ENCODE measurements at regions not wholly inside any gene's neighbourhood (a gene's known extent, or its start where the extent isn't known, plus 50 kb on each side); places are given as distances from the start of the nearest gene placed in this dataset.
"Not testable (repeated sequence)": the region's sequence is repeated elsewhere in the genome, so short reads cannot be mapped to it uniquely, and the experiment has no call there.

GRCh38 chr4:96342790-96343455 lies 503.0 kb downstream of the PDHA2 start:
- no peak for DNase-seq

GRCh38 chr4:96343836-96344235 lies 503.9 kb downstream of the PDHA2 start:
- DNase-seq = no peak

- DNase-seq = no peak
Observed at GRCh38 chr4:96347582-96347981, 507.7 kb downstream of the PDHA2 start.

GRCh38 chr4:96352051-96352517 lies 512.2 kb downstream of the PDHA2 start:
- DNase-seq = no peak

- DNase-seq = no peak
Observed at GRCh38 chr4:96354036-96354712, 514.3 kb downstream of the PDHA2 start.

- no peak for DNase-seq
Observed at GRCh38 chr4:96355414-96355813, 515.5 kb downstream of the PDHA2 start.

GRCh38 chr4:96356591-96357370 lies 516.9 kb downstream of the PDHA2 start:
- peak; percentile 37 for DNase-seq

GRCh38 chr4:96366632-96367031 lies 526.7 kb downstream of the PDHA2 start:
- DNase-seq = no peak

- no peak for DNase-seq
Observed at GRCh38 chr4:96375367-96375766, 535.5 kb downstream of the PDHA2 start.

GRCh38 chr4:96379524-96379923 lies 539.6 kb downstream of the PDHA2 start:
- DNase-seq = no peak

GRCh38 chr4:96380106-96380505 lies 540.2 kb downstream of the PDHA2 start:
- no peak for DNase-seq

- DNase-seq = no peak
Observed at GRCh38 chr4:96383349-96383748, 543.5 kb downstream of the PDHA2 start.

- no peak for DNase-seq
Observed at GRCh38 chr4:96389770-96390169, 549.9 kb downstream of the PDHA2 start.

GRCh38 chr4:96390404-96390803 lies 550.5 kb downstream of the PDHA2 start:
- no peak for DNase-seq

GRCh38 chr4:96395747-96396146 lies 555.9 kb downstream of the PDHA2 start:
- no peak for DNase-seq

- no peak for DNase-seq
Observed at GRCh38 chr4:96406742-96407141, 566.8 kb downstream of the PDHA2 start.

- no peak for DNase-seq
Observed at GRCh38 chr4:96407225-96407624, 567.3 kb downstream of the PDHA2 start.

- DNase-seq = no peak
Observed at GRCh38 chr4:96407738-96408463, 568.0 kb downstream of the PDHA2 start.

- DNase-seq = not testable (repeated sequence)
Observed at GRCh38 chr4:96414853-96415252, 575.0 kb downstream of the PDHA2 start.

GRCh38 chr4:96429657-96430056 lies 589.8 kb downstream of the PDHA2 start:
- DNase-seq = no peak

GRCh38 chr4:96431094-96431493 lies 591.2 kb downstream of the PDHA2 start:
- no peak for DNase-seq

- no peak for DNase-seq
Observed at GRCh38 chr4:96448315-96448872, 608.5 kb downstream of the PDHA2 start.
